ENCODE measurements at regions not wholly inside any gene's neighbourhood (a gene's known extent, or its start where the extent isn't known, plus 50 kb on each side); places are given as distances from the start of the nearest gene placed in this dataset.

- in situ Hi-C loops (cut with MboI; ENCODE audit: low sequenced_read_pairs): no loop called here
Measured at GRCh38 chr12:94788298-94788697, 137.9 kb upstream of the TMCC3 start.

- in situ Hi-C loops (cut with MboI; ENCODE audit: low sequenced_read_pairs): no loop called here
Measured at GRCh38 chr12:94786906-94787305, 136.5 kb upstream of the TMCC3 start.

- in situ Hi-C loops (cut with MboI; ENCODE audit: low sequenced_read_pairs): no loop called here
Measured at GRCh38 chr12:94783862-94784261, 133.5 kb upstream of the TMCC3 start.

DNA sequence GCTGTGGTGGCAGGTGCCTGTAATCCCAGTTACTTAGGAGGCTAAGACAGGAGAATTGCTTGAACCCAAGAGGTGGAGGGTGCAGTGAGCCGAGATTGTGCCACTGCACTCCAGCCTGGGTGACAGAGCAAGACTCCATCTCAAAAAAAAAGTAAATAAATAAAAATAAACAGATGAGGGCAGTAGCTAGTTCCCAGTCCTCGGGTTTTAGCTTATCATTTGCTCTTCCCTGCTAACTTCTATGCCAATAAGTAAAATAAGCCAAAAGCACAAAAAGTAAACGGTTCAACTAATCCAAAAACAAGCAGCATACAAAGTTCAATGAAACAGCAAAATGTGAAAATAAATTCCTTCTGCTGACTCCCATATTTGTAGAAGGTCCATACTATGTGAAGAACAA, 133.0 kb upstream of the TMCC3 start:
- in situ Hi-C loops (cut with MboI; ENCODE audit: low sequenced_read_pairs): no loop called here

- in situ Hi-C loops (cut with MboI; ENCODE audit: low sequenced_read_pairs): no loop called here
Measured at GRCh38 chr12:94781835-94782234, 131.5 kb upstream of the TMCC3 start.

GRCh38 chr12:94779485-94779884, 129.1 kb upstream of the TMCC3 start:
- in situ Hi-C loops (cut with MboI; ENCODE audit: low sequenced_read_pairs): no loop called here

- in situ Hi-C loops (cut with MboI; ENCODE audit: low sequenced_read_pairs): no loop called here
Measured at GRCh38 chr12:94777936-94778335, 127.6 kb upstream of the TMCC3 start.

DNA sequence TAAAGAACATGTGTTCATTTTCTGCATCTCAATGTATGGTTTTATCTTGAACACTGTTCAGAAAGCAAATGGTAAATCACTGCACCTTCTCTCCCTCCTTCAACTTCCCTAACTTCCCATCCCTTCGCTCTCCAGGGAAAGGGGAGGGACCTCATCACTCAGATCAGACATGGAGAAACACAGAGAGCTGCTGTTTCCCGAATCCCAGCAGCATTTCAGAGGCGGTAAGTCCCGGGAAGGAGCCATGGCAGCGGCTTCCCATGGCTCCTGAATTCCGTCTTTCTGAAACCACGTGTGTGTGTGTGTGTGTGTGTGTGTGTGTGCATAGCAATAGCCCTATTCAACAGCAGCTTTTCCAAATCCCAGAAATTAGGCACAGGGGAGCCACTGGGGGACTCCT, 125.4 kb upstream of the TMCC3 start:
- in situ Hi-C loops (cut with MboI; ENCODE audit: low sequenced_read_pairs): no loop called here

- in situ Hi-C loops (cut with MboI; ENCODE audit: low sequenced_read_pairs): loop anchor here (25.0 kb wide), 1 partner anchor 634 kb away; the partner anchor contains the start of gene PLXNC1
Measured at GRCh38 chr12:94771741-94772140, 121.4 kb upstream of the TMCC3 start.

- in situ Hi-C loops (cut with MboI; ENCODE audit: low sequenced_read_pairs): loop anchor here (25.0 kb wide), 1 partner anchor 634 kb away; the partner anchor contains the start of gene PLXNC1
Measured at GRCh38 chr12:94771199-94771598, 120.8 kb upstream of the TMCC3 start.

DNA sequence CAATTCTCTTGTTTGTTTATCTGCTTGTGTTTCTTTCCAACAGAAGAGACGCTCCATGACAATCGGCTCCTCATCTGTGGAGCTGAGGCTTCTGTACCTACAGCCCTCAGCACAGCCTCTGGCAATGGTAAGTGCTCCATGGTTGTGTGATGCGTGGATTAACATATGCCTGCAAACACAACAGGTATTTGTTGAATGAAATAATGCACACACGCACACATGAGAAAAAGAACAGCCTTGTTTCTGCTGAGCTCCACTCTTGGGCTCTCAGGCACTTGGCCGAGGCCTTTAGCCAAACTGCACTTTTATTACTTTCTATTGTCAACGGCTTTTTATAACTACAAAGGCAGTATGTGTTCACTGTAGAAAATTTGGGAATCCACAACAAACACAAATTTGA, 120.4 kb upstream of the TMCC3 start:
- in situ Hi-C loops (cut with MboI; ENCODE audit: low sequenced_read_pairs): loop anchor here (25.0 kb wide), 1 partner anchor 633 kb away; the partner anchor contains the start of gene PLXNC1

DNA sequence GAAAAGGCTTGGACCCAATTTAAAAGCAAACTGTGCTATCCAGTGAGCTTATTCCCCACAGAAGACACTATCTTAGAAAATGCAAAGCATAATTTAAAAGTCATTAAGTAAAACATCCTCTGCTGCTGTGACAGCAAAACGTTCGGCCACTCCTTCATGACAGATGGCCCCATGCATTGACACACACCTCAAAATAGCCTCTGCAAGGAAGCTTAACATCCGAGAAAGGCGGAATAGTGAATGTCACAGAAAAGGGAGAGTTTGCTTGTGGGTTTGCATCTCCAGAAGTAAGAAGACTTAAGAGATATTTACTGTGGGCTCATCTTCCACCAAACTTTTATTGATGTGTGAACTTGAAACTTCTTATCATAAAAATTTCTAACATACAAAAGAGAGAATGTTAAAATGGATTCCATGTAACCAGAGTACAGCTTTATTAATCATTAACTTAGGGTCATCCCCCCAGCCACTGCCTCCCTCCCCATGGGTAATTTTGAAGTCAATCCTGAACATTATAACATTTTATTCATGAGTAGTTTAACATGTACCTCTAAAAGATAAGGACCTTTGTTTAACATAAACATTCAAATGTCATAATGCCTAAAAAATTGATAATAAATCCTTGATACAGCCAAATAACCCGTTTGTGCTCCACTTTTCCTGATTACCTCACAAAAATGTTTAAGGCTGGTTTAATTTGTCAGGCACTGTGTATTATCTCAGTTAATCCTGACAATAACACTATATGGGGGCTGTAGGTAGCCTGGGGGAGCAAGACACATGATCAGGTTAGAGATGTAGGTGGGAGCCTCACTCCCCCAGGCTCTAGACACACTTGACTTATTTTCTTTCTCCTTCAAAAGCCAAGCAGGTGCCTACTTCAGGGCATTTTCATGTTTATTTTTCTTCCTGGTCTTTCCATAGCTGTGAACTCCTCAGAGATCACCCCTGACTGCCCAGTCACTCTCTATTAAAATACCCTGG, 119.7 kb upstream of the TMCC3 start:
- in situ Hi-C loops (cut with MboI; ENCODE audit: low sequenced_read_pairs): loop anchor here (25.0 kb wide), 1 partner anchor 633 kb away; the partner anchor contains the start of gene PLXNC1

- in situ Hi-C loops (cut with MboI; ENCODE audit: low sequenced_read_pairs): loop anchor here (25.0 kb wide), 1 partner anchor 632 kb away; the partner anchor contains the start of gene PLXNC1
Measured at GRCh38 chr12:94769047-94769420, 118.7 kb upstream of the TMCC3 start.

DNA sequence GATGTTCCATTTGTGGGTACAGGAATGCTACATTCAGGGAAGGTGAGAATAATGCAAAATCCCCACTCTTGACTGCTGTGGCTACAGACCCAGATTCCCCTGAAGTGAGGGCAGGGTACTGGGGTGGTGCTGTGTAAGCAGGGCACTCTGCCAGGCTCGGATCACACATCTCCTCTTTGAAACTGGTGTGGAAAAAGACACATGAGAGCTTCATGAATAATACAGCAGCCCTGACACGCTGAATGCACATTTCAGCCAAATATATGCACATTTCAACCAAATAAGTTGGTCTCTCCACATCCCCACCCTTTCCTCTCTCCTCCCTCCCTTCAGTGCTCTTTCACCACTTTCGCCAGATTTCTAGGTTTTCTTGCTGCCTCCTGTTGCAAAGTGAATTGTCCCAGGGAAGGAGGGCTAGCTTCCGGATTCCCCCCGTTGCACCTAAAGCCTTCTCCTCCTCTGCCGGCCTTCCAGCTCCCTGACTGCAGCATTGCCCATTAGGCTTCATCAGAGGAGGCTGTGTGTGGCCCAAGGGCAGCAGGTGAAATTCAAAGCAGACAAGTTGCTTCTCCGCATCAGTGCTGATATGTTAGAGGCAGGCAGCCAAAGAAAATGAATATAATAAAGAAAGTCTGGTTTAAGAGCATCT, 118.2 kb upstream of the TMCC3 start:
- in situ Hi-C loops (cut with MboI; ENCODE audit: low sequenced_read_pairs): loop anchor here (25.0 kb wide), 1 partner anchor 631 kb away; the partner anchor contains the start of gene PLXNC1

DNA sequence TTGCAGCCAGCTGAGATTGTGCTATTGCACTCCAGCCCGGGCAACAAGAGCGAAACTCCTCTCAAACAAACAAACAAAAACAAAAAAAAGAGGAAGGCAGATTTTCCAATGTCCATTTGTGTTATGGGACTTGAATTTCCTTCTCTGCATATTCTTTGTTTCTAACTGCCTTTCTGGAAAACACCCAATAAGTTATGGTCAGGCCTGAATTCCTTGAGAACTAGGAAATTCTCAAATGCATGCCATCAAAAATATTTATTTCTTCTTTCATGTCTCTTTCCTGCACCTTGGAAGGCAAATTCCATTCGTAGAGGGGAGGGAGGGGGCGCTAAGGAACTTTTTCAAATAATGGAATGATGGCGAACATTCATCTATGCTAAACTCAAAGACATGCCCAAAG, 117.6 kb upstream of the TMCC3 start:
- in situ Hi-C loops (cut with MboI; ENCODE audit: low sequenced_read_pairs): loop anchor here (25.0 kb wide), 1 partner anchor 631 kb away; the partner anchor contains the start of gene PLXNC1

DNA sequence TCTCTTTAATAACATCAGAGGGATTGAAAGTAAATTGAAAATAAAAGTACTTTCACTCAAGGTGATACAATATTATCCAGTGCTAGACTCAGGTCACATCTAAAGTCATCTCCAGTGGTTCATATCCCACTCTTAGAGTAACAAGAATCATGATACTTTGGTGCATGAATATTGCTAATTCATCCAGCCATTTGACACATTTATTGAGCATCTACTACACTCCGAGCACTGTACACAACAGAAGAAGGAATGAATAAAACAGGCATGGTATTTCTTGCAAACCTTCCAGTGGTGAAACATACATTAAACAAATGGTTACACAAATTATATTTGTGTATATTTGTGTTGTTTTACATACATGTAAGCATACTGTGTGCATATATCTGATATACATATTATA, 116.0 kb upstream of the TMCC3 start:
- in situ Hi-C loops (cut with MboI; ENCODE audit: low sequenced_read_pairs): loop anchor here (25.0 kb wide), 1 partner anchor 629 kb away; the partner anchor contains the start of gene PLXNC1

- in situ Hi-C loops (cut with MboI; ENCODE audit: low sequenced_read_pairs): loop anchor here (25.0 kb wide), 1 partner anchor 626 kb away; the partner anchor contains the start of gene PLXNC1
Measured at GRCh38 chr12:94763462-94763861, 113.1 kb upstream of the TMCC3 start.

DNA sequence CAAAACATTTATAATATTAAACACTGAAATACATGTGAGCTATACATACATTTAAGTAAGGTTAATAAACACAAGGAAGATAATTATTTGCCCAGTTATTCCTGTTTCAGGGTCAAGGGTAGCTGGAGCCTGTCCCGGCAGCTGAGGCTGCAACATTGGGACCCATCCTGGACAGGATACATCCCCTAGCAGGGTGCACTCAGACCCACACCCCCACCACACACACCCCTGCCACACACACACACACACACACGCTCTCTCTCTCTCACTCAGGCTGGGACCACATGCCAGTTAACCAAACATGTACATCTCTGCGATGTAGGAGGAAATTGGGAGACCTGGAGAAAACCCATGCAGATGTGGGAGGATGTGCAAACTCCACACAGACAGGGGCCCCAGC, 112.6 kb upstream of the TMCC3 start:
- in situ Hi-C loops (cut with MboI; ENCODE audit: low sequenced_read_pairs): loop anchor here (25.0 kb wide), 1 partner anchor 626 kb away; the partner anchor contains the start of gene PLXNC1

DNA sequence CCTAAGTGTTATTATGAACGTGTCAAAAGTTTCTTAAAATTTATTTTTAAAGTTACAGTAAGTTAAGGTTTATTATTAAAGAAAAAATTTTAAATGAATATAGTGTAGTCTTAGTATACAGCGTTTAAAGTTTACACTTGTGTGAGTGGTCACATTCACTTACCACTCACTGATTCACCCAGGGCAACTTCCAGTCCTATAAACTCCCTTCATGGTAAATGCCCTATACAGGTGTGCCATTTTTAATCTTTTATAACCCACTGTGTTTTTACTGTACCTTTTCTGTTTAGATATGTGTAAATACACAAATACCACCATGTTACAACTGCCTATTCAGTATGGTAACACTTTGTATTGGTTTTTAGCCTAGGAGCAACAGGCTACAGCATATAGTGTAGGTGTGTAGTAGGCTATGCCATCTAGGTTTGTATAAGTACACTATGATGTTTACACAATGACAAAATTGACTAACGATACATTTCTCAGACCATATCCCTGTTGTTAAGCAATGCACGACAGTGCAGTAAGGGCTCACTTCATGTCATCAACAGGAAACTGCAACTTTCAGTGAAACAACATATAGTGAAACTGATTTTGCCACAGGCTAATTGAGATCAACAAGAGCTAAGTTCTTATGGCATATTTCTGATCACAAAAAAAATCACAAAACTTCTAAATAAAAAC, 112.0 kb upstream of the TMCC3 start:
- in situ Hi-C loops (cut with MboI; ENCODE audit: low sequenced_read_pairs): loop anchor here (25.0 kb wide), 1 partner anchor 625 kb away; the partner anchor contains the start of gene PLXNC1

DNA sequence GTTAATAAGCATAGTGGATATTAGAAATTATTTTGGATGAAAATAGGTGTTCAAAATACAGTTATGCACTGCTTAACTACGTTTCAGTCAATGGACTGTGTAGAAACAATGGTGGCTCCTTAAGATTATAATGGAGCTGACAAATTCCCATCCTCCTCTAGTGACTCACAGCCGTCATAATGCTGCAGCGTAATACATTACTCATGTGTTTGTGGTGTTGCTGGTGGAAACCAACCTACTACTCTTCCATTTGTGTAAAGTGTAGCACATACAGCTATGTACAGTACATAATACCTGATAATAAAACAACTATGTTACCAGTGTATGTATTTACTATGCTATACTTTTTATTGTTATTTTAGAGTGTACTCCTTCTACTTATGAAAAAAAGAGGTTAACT, 111.2 kb upstream of the TMCC3 start:
- in situ Hi-C loops (cut with MboI; ENCODE audit: low sequenced_read_pairs): loop anchor here (25.0 kb wide), 1 partner anchor 624 kb away; the partner anchor contains the start of gene PLXNC1
